OCI-LY7 (cell line): ENCODE measurements at regions not wholly inside any gene's neighbourhood (a gene's known extent, or its start where the extent isn't known, plus 50 kb on each side); places are given as distances from the start of the nearest gene placed in this dataset.
A peak's percentile ranks its signal among the peaks of the same experiment; 100 is the strongest.

Experiments used
- BruUV-seq: library from RNA; stranded (reverse); fragments of 400-500 nt; replicated peaks from 2 replicates; lab custom pipeline; 2021; lab: Mats Ljungman, UMichigan
- CTCF ChIA-PET: fragments of 300-600 bp; sonication (Branson Sonifier 250); formaldehyde crosslinking; loops from one replicate; lab custom pipeline; 2022; ENCODE audit warnings: antibody characterized with exemption; ENCODE audit not compliant: unreplicated experiment; lab: Charles Lee
- POLR2A ChIA-PET: fragments of 300-600 bp; sonication (Branson Sonifier 250); formaldehyde crosslinking; loops from one replicate; lab custom pipeline; 2022; ENCODE audit warnings: antibody characterized with exemption; lab: Charles Lee
- DNase-seq: peaks from one replicate; pipeline ENCODE4 v3.0.0-alpha.2; 2015; ENCODE audit warnings: low spot score
- H2AFZ ChIP-seq: fragments of 200-600 bp; sonication (generic), shearing (Covaris generic); 2 replicates; pipeline ENCODE4 v1.6.1; 2014; ENCODE audit warnings: mild to moderate bottlenecking, antibody characterized with exemption, low read length, moderate library complexity
- H3K27ac ChIP-seq: fragments of 200-600 bp; sonication (generic); 2 replicates; pipeline ENCODE4 v1.5.1; 2014; ENCODE audit warnings: mixed run types, low read depth, mild to moderate bottlenecking, moderate library complexity, low read length, inconsistent platforms; ENCODE audit not compliant: poor library complexity, severe bottlenecking
- H3K36me3 ChIP-seq: fragments of 200-600 bp; sonication (generic); 2 replicates; pipeline ENCODE4 v1.6.1; 2014; ENCODE audit warnings: mild to moderate bottlenecking, antibody characterized with exemption, low read length, moderate library complexity, mixed read lengths; ENCODE audit not compliant: insufficient read depth
- H3K4me1 ChIP-seq: fragments of 200-600 bp; sonication (generic); 2 replicates; pipeline ENCODE4 v1.5.1; 2014; ENCODE audit warnings: mild to moderate bottlenecking, low read length; ENCODE audit not compliant: insufficient read depth, poor library complexity, severe bottlenecking
- H3K4me2 ChIP-seq: fragments of 200-600 bp; sonication (generic); 2 replicates; pipeline ENCODE4 v1.6.1; 2014; ENCODE audit warnings: mild to moderate bottlenecking, low read length
- H3K4me3 ChIP-seq: fragments of 200-600 bp; sonication (generic); 2 replicates; pipeline ENCODE4 v1.5.1; 2014; ENCODE audit warnings: mild to moderate bottlenecking, low read depth, low read length; ENCODE audit not compliant: poor library complexity, severe bottlenecking
- H3K79me2 ChIP-seq: fragments of 200-600 bp; sonication (generic); 2 replicates; pipeline ENCODE4 v1.6.1; 2016; ENCODE audit warnings: low read depth, mild to moderate bottlenecking, low read length, moderate library complexity, mixed read lengths; ENCODE audit not compliant: insufficient read depth
- H3K9me2 ChIP-seq: fragments of 200-600 bp; sonication (generic); 2 replicates; pipeline ENCODE4 v1.6.1; 2016; ENCODE audit warnings: mild to moderate bottlenecking, low read length, mixed read lengths; ENCODE audit not compliant: insufficient read depth
- H3K9me3 ChIP-seq: fragments of 200-600 bp; sonication (generic); 2 replicates; pipeline ENCODE4 v1.6.1; 2014; ENCODE audit warnings: mild to moderate bottlenecking, mixed run types, low read length, mixed read lengths
- H4K20me1 ChIP-seq: fragments of 200-600 bp; sonication (generic); 2 replicates; pipeline ENCODE4 v1.6.1; 2014; ENCODE audit warnings: mild to moderate bottlenecking, antibody characterized with exemption, low read length, moderate library complexity, mixed read lengths; ENCODE audit not compliant: insufficient read depth
- EZH2phosphoT487 ChIP-seq: fragments of 200-600 bp; sonication (generic); IDR thresholded peaks from 2 replicates; pipeline ENCODE4 v1.6.1; 2018; ENCODE audit warnings: low read depth, borderline replicate concordance, mild to moderate bottlenecking, mixed run types, antibody characterized with exemption, low read length, moderate library complexity, mixed read lengths
- intact Hi-C: fragments of 100-400 bp; cut with micrococcal nuclease; formaldehyde crosslinking; loops from one replicate; pipeline ENCODE4 v1.10.0; 2022; ENCODE audit not compliant: unreplicated experiment
- TF ChIP-seq, protein P1 (sequence below): fragments of 200-600 bp; sonication (generic); conservative IDR thresholded peaks from 2 replicates; pipeline ENCODE4 v1.5.1; 2014; ENCODE audit warnings: mild to moderate bottlenecking, antibody characterized with exemption, low read length, moderate library complexity, mixed read lengths

DNA sequence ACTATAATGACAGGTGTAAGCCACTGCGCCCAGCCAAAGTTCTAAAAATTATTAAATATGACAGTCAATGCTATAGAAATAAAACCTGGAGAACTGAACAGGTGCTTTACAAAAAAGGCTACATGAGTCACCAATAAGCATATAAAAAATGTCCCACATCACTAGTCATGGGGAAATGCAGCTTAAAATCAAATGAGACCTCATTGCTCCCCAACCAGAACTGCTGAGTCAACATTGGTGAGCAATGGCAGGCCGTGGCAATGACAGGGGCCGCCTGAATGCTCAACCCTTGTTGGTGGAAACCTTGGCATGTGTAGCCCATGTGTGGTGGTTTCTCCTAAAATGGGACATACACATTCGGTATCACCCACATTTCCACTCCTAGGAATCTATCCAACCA, 352.3 kb upstream of the KLF6 start:
- intact Hi-C loops = loop anchor here (2.0 to 10.0 kb wide), 2 partner anchors 352 to 510 kb away; partner anchors contain the start of gene KLF6
- Histone ChIP-seq H3K4me2 (no peak overlapping the region), H3K27ac (no peak overlapping the region)

DNA sequence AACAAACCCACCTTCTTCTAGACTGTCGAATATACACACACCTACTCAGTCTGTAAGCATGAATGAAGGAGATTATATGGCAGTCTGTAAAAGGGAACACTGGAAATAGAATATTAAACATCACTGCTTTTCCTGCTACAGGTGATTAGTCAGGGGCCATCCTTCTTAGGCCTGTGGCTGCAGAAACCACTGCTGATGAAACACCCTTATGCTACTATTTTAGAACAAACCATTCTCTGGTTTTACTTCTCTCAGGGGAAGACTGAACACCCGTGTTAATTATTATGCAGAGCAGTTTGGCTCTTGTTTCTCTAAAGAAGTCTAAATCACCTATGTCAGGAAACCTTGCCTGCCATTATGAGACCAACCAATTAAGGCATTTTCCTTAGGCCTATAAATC, 351.1 kb upstream of the KLF6 start:
- CTCF ChIA-PET = no interaction called here
- no peak overlapping the region; the same call in 1 of the 2 replicates for H2AFZ ChIP-seq

More for the DNA sequence above, 352.3 kb upstream of the KLF6 start:
- H2AFZ ChIP-seq = no peak overlapping the region
- no peaks in the 10 kb centered on the region; the same call in 1 of the 2 replicates for H4K20me1 ChIP-seq
- H3K4me3 ChIP-seq = no peak overlapping the region
- no peaks in the 10 kb centered on the region for H3K79me2 ChIP-seq
- DNase-seq = no peak
- no peak for TF ChIP-seq EZH2phosphoT487
- TF ChIP-seq, protein P1, sequence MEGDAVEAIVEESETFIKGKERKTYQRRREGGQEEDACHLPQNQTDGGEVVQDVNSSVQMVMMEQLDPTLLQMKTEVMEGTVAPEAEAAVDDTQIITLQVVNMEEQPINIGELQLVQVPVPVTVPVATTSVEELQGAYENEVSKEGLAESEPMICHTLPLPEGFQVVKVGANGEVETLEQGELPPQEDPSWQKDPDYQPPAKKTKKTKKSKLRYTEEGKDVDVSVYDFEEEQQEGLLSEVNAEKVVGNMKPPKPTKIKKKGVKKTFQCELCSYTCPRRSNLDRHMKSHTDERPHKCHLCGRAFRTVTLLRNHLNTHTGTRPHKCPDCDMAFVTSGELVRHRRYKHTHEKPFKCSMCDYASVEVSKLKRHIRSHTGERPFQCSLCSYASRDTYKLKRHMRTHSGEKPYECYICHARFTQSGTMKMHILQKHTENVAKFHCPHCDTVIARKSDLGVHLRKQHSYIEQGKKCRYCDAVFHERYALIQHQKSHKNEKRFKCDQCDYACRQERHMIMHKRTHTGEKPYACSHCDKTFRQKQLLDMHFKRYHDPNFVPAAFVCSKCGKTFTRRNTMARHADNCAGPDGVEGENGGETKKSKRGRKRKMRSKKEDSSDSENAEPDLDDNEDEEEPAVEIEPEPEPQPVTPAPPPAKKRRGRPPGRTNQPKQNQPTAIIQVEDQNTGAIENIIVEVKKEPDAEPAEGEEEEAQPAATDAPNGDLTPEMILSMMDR = no peak
- POLR2A ChIA-PET = interaction anchor here (0.6 kb wide), 1 partner anchor 78 kb away, joined by 6 read pairs; no protein-coding TSS in a partner anchor
- peaks cover 19% of the 10 kb centered on the region for H3K4me1 ChIP-seq
- no peaks in the 10 kb centered on the region for H3K9me2 ChIP-seq
- CTCF ChIA-PET = no interaction called here
- no peaks in the 10 kb centered on the region for H3K9me3 ChIP-seq
- no peaks in the 10 kb centered on the region for H3K36me3 ChIP-seq
- BruUV-seq = no TSS peak

DNA sequence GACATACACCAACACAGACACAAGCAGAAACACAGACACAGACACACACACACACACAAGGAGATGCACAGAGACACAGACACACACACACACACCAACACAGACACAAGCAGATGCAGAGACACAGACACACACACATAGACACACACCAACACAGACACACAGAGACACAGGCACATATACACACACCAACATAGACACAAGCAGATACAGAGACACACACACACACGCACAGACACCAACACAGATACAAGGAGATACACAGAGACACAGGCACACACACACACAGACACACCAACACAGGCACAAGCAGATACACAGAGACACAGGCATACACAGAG, 347.2 kb upstream of the KLF6 start:
- Histone ChIP-seq H2AFZ (no peak overlapping the region), H3K27ac (no peak overlapping the region), H3K4me3 (no peak overlapping the region), H3K9me2 (no peaks in the 10 kb centered on the region), H3K36me3 (no peaks in the 10 kb centered on the region), H4K20me1 (no peaks in the 10 kb centered on the region), H3K79me2 (no peaks in the 10 kb centered on the region), H3K9me3 (no peaks in the 10 kb centered on the region; the same call in 1 of the 2 replicates), H3K4me1 (peaks cover 53% of the 10 kb centered on the region), H3K4me2 (peak overlapping the region; percentile 66)
- ChIA-PET CTCF (no interaction called here), POLR2A (interaction anchor here (0.6 kb wide), 1 partner anchor 214 kb away, joined by 3 read pairs; no protein-coding TSS in a partner anchor)
- intact Hi-C loops = loop anchor here (10.0 kb wide), 1 partner anchor 347 kb away; the partner anchor contains the start of gene KLF6
- BruUV-seq = no TSS peak
- DNase-seq = no peak
- TF ChIP-seq EZH2phosphoT487 = no peak
- TF ChIP-seq, protein P1 = no peak

More for the DNA sequence above, 351.1 kb upstream of the KLF6 start:
- Histone ChIP-seq H4K20me1 (no peaks in the 10 kb centered on the region), H3K9me2 (no peaks in the 10 kb centered on the region), H3K27ac (no peak overlapping the region), H3K36me3 (no peaks in the 10 kb centered on the region), H3K9me3 (no peaks in the 10 kb centered on the region), H3K4me2 (peak overlapping the region; percentile 22), H3K4me1 (peaks cover 30% of the 10 kb centered on the region), H3K79me2 (no peaks in the 10 kb centered on the region), H3K4me3 (no peak overlapping the region)
- no TSS peak for BruUV-seq
- peak; percentile 32 for DNase-seq
- POLR2A ChIA-PET = no interaction called here
- intact Hi-C loops = loop anchor here (2.0 to 10.0 kb wide), 2 partner anchors 351 to 509 kb away; partner anchors contain the start of gene KLF6
- no peak for TF ChIP-seq EZH2phosphoT487
- TF ChIP-seq, protein P1 = no peak
